HG03025 (cell line): ENCODE measurements at regions not wholly inside any gene's neighbourhood (a gene's known extent, or its start where the extent isn't known, plus 50 kb on each side); places are given as distances from the start of the nearest gene placed in this dataset.
A peak's percentile ranks its signal among the peaks of the same experiment; 100 is the strongest.

Source experiments
- ATAC-seq: cut with Tn5 transposase; IDR thresholded peaks from one replicate; pipeline ENCODE4 v1.9.1; 2021; ENCODE audit warnings: mild to moderate bottlenecking, moderate library complexity; ENCODE audit not compliant: unreplicated experiment, low FRiP score

- no peak for ATAC-seq
Measured at GRCh38 chr2:217231212-217231611, 371.3 kb upstream of the TNP1 start.

- ATAC-seq: no peak
Measured at GRCh38 chr2:217228732-217229131, 368.9 kb upstream of the TNP1 start.

DNA sequence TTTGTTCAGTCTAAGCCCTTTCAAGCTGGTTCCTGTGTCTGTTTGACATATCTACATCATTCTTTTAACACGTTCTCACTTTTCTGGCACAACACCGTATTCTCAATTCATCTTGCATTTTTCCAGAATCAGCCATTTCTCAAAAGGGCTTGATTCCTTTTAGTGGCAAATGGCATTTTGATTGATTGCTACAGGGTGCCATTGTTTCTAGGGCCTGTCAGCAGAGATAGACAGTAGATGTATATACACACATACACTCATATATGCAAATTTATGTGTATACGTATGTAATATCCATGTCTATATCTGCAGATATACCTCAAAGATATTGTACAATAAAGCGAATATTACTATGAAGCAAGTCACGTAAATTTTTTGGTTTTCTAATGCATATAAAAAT, 367.9 kb upstream of the TNP1 start:
- no peak for ATAC-seq

DNA sequence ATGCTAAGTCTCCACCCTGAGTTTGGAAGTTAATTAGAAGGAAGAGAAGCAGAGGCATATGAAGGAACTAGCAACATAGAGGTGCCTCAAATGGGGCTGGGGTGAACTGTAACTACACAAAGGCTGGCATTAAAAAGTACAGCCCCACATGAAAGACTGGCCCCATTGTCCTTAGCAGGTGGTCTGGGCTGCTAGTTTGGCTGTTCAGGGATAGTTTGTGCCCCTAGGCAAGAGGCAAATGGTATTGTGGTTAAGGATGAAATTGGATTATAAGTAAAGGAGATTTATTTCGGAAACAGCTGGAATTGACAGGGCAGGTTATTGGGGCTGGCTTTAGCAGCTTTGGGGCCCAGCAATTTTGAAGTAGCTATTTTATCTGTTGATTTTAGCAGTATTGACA, 365.7 kb upstream of the TNP1 start:
- no peak for ATAC-seq

GRCh38 chr2:217223222-217223930, 363.5 kb upstream of the TNP1 start:
- peak; percentile 57 for ATAC-seq

DNA sequence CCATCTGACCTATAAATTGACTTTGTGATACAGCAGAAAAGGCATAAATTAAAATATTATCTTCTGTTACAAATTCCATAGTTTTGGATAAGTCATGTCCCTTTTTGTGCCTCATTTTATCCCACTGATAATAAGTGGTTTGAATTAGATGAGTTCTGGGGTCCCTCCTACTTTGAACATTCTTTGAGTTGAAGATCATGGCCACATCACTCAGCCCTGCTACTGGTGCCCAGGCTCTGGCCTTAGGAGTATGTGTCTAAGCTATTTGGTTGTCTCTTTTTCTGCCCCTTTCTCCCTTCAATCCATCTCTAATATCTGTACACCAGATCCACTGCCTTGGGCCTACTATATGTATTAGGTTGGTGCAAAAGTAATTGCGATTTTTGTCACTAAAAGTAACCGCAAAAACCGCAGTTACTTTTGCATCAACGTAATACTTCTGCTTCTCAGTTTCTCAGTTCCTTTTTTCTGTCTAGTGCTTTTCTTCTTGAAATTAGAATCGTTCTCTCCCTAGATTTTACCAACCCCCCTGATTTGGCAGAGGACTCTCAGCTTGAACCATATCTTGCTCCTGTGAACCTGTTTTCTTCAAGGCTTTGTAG, 362.5 kb upstream of the TNP1 start:
- ATAC-seq: peak; percentile 28

DNA sequence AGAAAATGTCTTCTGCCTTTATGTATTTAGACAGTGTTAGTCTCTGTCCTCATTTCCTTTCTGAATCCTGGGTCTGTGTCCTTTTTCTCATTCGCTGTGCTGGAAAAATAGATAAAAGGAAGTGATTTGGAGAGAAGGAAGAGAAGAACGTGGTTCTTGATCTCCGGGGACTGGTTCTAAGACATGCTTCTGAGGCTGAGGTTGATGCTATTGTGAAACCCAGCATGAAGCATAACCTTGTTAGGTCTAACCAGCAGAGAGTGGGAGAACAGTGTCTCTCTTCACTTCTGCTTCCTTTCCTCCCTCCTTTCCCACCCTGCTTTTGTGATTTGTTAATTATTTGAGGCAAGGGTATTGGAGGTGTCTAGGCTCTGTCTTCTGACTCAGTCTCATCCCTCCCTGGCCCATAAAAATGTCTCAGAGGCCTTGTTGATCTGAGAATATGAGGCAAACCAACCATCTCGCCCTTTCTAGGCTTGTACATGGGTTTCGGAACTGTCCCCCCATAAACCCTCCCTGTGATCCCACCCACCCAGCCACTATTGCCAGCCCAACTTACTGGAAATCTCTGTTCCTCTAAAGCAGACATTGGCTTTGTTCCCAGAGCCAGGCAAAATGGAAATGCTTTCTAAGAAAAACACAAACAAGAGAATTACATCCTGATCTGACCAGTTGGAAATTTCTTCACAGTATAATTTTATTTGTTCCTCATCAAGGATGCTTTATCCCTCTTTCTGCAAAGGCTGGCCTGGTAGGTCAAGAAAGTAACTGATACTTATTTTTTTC, 360.6 kb upstream of the TNP1 start:
- ATAC-seq: no peak

DNA sequence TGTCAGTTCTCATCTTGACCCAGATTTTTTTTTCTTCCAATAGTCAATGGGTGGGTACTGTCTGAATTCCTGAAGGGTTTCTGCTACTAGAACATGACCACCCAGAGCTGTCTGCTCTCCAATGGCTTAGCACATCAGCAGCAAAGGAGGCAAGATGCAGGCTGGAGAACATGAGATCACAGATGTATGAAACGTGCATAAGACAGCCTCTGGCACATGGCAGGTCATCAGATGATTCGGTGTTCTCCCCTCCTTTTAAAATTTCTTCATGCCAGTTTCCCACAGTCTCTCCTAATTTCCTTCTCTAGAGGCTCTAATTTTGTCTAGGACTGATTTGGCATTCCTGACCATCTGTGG, 359.3 kb upstream of the TNP1 start:
- ATAC-seq: no peak

GRCh38 chr2:217218269-217219163, 358.7 kb upstream of the TNP1 start:
- peak; percentile 74 for ATAC-seq

- no peak for ATAC-seq
Measured at GRCh38 chr2:217216982-217217381, 357.1 kb upstream of the TNP1 start.

DNA sequence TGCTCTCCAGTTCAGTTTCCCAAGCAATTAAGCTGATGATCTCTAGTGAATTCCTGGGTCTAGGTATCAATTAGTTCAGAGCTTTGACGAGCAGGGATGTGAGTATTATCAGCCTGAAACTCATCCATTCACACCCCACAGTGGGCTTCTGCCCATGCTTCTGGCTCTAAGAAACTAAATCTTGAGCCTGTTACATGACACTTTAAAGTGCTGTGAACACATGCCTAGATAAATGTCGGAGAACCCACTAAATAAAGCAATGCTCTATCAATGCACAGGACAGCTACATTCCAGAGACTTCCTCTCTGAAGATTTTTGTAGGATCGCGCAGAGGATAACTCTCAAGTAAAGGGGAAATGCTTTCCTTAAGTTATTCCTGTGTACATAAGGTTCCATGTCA, 356.5 kb upstream of the TNP1 start:
- ATAC-seq: no peak

DNA sequence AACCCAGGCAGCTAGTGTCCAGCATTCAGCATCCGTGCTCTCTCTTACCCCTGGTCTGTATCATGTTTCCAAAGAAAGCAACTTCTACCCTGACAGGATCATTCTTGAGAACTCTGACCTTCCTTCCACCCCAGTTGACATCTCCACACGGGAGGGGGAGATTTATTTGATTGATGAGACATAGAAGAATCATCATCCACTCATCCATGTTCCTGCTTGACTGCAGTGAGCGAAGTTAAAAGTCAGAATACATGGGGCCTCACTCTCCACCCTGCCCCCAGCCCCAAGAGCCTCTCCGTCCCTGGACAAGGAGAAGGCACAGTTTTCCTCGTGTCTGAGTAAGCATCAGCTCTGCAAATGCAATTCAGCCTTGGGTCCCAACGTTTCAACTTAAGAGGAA, 356.0 kb upstream of the TNP1 start:
- ATAC-seq: no peak

DNA sequence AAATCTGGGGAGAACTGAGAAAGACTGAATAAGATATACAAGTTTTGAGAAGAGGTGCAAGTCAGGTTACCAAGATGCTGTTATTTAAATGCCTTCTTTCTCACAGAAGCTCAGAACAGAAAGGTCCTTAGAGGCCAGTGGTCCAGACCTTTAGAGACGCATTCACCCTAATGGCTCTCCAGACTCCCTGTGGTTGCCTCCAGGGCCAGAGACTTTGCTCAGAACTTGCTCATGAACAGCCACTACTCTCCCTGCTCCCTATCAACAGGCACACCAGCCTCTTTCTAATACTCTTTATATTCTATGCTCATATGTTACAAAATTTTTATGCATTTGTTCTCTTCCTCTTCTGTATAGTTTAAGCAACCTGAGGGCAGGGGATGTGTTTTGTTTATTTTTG, 349.0 kb upstream of the TNP1 start:
- no peak for ATAC-seq

DNA sequence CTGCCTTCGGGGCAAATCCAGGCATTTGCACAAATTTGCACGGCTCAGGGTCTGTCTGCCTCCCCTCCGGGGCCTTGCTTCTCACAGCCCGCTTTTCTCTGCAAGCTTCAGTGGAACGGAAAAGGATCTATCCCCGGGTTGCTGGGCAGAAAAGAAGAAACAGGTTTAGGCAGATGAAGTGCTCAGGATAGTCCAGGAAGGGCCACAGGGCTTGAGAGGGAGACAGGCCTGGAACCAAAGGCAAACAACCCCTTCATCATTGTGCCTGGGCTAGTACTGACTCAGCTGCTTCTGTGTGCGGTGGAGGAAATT, 347.8 kb upstream of the TNP1 start:
- no peak for ATAC-seq

DNA sequence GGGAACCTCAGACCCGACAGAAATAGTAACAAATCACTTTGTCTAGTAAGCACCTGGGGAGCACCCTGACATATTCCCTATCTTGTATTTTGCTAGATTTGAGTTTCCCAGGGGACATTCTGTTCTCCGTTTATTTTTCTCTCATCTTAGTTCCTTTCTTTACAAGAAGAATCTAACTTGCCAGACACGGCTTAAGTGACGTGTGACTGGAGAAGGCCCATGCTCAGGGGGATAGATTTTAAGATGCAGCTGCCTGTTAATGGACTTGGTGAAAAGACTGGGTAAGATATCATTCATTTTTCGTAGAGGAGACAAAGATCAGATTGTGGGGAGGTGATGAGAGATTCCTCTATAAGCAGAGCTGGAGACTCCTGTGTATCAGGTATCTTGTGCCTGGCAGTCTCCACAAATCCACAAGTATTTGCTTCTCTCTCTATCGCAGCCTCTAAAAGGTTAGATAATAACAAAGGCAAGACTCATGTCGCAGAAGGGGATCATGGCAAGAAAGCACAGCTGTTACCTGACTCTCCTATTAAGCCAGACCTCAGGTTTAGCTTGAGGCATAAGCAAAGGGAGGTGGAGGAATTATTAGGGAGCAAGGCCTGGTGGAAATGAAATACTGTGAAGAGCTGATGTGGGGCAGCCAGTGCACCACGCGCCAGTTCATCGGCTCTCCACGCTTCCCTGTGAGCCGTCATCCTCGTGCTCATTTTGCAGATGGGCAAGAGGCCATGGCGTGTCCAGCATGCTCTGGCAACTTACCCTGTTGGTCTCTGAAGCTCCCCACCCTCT, 347.2 kb upstream of the TNP1 start:
- no peak for ATAC-seq

- ATAC-seq: no peak
Measured at GRCh38 chr2:217206016-217206725, 346.3 kb upstream of the TNP1 start.

GRCh38 chr2:217204358-217204757, 344.5 kb upstream of the TNP1 start:
- no peak for ATAC-seq

- ATAC-seq: no peak
Measured at GRCh38 chr2:217203086-217203485, 343.2 kb upstream of the TNP1 start.

GRCh38 chr2:217199255-217199630, 339.4 kb upstream of the TNP1 start:
- ATAC-seq: no peak
